ENCODE measurements at regions not wholly inside any gene's neighbourhood (a gene's known extent, or its start where the extent isn't known, plus 50 kb on each side); places are given as distances from the start of the nearest gene placed in this dataset.

GRCh38 chr16:52929478-52930400 is 123.0 kb downstream of the CHD9NB start (continued):
- TF ChIP-seq MXI1 (IDR thresholded peaks at IDR 0.05; ENCODE audit: low read depth, low read length) (no peak), ZNF622 (IDR thresholded peaks at IDR 0.05) (no peak), HCFC1 (IDR thresholded peaks at IDR 0.05; ENCODE audit: low read length) (no peak)

DNA sequence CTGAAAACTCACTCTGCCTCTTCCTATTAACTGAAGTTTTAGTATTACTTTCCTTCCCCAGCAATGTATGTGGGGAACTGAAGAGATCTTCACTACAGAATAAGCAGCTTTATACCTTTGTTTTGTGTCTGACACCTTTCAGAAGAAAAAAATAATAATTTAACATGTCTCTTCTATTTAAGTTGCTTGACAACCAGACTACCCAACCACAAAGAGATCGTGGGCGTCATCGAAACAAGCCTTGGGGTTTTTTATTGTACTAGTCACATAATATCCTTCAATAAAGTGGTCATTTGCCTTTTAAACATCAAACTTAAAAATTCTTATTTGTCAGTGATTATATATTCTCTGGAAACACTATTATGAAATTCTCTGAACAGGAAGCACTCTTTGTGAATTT is 123.7 kb downstream of the CHD9NB start:
- Histone ChIP-seq H3K4me2 (ENCODE audit: control insufficient read depth, insufficient read depth) (no peak overlapping the region), H3K36me3 (ENCODE audit: control insufficient read depth in 2 of 2, insufficient read depth in 2 of 2, low read length in 1 of 2) (no peaks in the 10 kb centered on the region), H2AFZ (ENCODE audit: control insufficient read depth, low read depth, low read length) (no peak overlapping the region), H3K4me3 (no peak overlapping the region), H3K27me3 (replicated peaks in 1 of 2; ENCODE audit: control insufficient read depth in 2 of 2, insufficient read depth in 2 of 2, low read length in 1 of 2) (no peaks in the 10 kb centered on the region), H3K4me1 (ENCODE audit: control insufficient read depth, insufficient read depth, low read length) (no peaks in the 10 kb centered on the region), H3K9ac (ENCODE audit: control insufficient read depth, insufficient read depth, low read length) (no peak overlapping the region), H3K9me3 (replicated peaks; ENCODE audit: control insufficient read depth, insufficient read depth, low read length) (no peaks in the 10 kb centered on the region; the same call in 2 of the 3 replicates), H4K20me1 (ENCODE audit: control insufficient read depth, insufficient read depth) (no peaks in the 10 kb centered on the region), H3K79me2 (ENCODE audit: control insufficient read depth, insufficient read depth, low read length) (no peaks in the 10 kb centered on the region), H3K27ac (ENCODE audit: control insufficient read depth, insufficient read depth) (no peak overlapping the region)
- ATAC-seq (peak; percentile 70), FAIRE-seq (no peak), DNase-seq (ENCODE audit: low read depth, low spot score) (no peak)
- intact Hi-C loops (cut with micrococcal nuclease; ENCODE audit: unreplicated experiment): no loop called here
- 1% methylated on average over 3 of the region's 3 CpGs for WGBS (ENCODE audit: insufficient coverage, insufficient replicate concordance, low lambda C conversion rate, missing lambda C conversion rate)
- 0 out of 4 replicates have a peak, but pooled peaks of 1 of the 2 experiments have one; percentile 9 for TF ChIP-seq EP300 (IDR thresholded peaks at IDR 0.05; ENCODE audit: borderline replicate concordance in 1 of 2, control insufficient read depth in 1 of 2, low read depth in 2 of 2, low read length in 2 of 2)
- 0 out of 2 replicates have a peak, but pooled peaks have one; percentile 12 for TF ChIP-seq PKNOX1 (IDR thresholded peaks at IDR 0.05)
- TF ChIP-seq, protein P1, sequence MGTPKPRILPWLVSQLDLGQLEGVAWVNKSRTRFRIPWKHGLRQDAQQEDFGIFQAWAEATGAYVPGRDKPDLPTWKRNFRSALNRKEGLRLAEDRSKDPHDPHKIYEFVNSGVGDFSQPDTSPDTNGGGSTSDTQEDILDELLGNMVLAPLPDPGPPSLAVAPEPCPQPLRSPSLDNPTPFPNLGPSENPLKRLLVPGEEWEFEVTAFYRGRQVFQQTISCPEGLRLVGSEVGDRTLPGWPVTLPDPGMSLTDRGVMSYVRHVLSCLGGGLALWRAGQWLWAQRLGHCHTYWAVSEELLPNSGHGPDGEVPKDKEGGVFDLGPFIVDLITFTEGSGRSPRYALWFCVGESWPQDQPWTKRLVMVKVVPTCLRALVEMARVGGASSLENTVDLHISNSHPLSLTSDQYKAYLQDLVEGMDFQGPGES (IDR thresholded peaks at IDR 0.05): no peak
- TF ChIP-seq SKIL (IDR thresholded peaks at IDR 0.05; ENCODE audit: low read depth, poor library complexity, severe bottlenecking): peak; percentile 75
- peak; percentile 30; the same call in 1 of the 2 replicates for TF ChIP-seq BMI1 (IDR thresholded peaks at IDR 0.05; ENCODE audit: borderline replicate concordance)
- CTCF ChIA-PET: interaction anchor here (1.9 kb wide), 1 partner anchor 14 kb away, joined by 6 read pairs; no protein-coding TSS in a partner anchor
- BruUV-seq (replicated peaks): no TSS peak
- POLR2A ChIA-PET: no interaction called here
- SMC1A ChIA-PET (ENCODE audit: uncharacterized antibody, unreplicated experiment): interaction anchor here (4.7 kb wide), 1 partner anchor 15 kb away, joined by 18 read pairs; no protein-coding TSS in a partner anchor
- RAD21 ChIA-PET (ENCODE audit: unreplicated experiment): no interaction called here
- in situ Hi-C loops (cut with MboI): no loop called here

Measured in GM12878 (cell line).